ENCODE measurements at regions not wholly inside any gene's neighbourhood (a gene's known extent, or its start where the extent isn't known, plus 50 kb on each side); places are given as distances from the start of the nearest gene placed in this dataset.

- no peak overlapping the region for H3K9ac ChIP-seq (ENCODE audit: low read length in 5 of 5)
- H3K4me1 ChIP-seq (ENCODE audit: control insufficient read depth in 5 of 5, insufficient read depth in 5 of 5, low read length in 5 of 5): peaks cover 0 to 11% (median 0%) of the 10 kb centered on the region in 5 donors
- no peaks in the 10 kb centered on the region for H3K9me3 ChIP-seq (ENCODE audit: control insufficient read depth in 5 of 5, low read length in 5 of 5)
- H3K27ac ChIP-seq (ENCODE audit: low read depth, low read length): no peak overlapping the region
- no peaks in the 10 kb centered on the region for H3K27me3 ChIP-seq (ENCODE audit: control insufficient read depth in 5 of 5, insufficient read depth in 4 of 5, low read length in 5 of 5)
- no peak overlapping the region for H3K4me3 ChIP-seq (ENCODE audit: low read depth in 1 of 5, low read length in 5 of 5)
- no peaks in the 10 kb centered on the region for H3K36me3 ChIP-seq (ENCODE audit: control insufficient read depth in 5 of 5, insufficient read depth in 5 of 5, low read length in 5 of 5)
Observed at GRCh38 chr7:120033114-120033513, 239.9 kb upstream of the KCND2 start.

GRCh38 chr7:120039138-120039537 lies 233.8 kb upstream of the KCND2 start:
- Histone ChIP-seq H3K36me3 (ENCODE audit: control insufficient read depth in 5 of 5, insufficient read depth in 5 of 5, low read length in 5 of 5) (no peaks in the 10 kb centered on the region), H3K9ac (ENCODE audit: low read length in 5 of 5) (no peak overlapping the region), H3K4me3 (ENCODE audit: low read depth in 1 of 5, low read length in 5 of 5) (no peak overlapping the region), H3K27ac (ENCODE audit: low read depth, low read length) (no peak overlapping the region), H3K27me3 (ENCODE audit: control insufficient read depth in 5 of 5, insufficient read depth in 4 of 5, low read length in 5 of 5) (no peaks in the 10 kb centered on the region), H3K4me1 (ENCODE audit: control insufficient read depth in 5 of 5, insufficient read depth in 5 of 5, low read length in 5 of 5) (no peaks in the 10 kb centered on the region), H3K9me3 (ENCODE audit: control insufficient read depth in 5 of 5, low read length in 5 of 5) (peaks cover 0 to 6% (median 0%) of the 10 kb centered on the region in 5 donors)

GRCh38 chr7:120041798-120042197 lies 231.2 kb upstream of the KCND2 start:
- peaks cover 0 to 6% (median 0%) of the 10 kb centered on the region in 5 donors for H3K9me3 ChIP-seq (ENCODE audit: control insufficient read depth in 5 of 5, low read length in 5 of 5)
- no peaks in the 10 kb centered on the region for H3K27me3 ChIP-seq (ENCODE audit: control insufficient read depth in 5 of 5, insufficient read depth in 4 of 5, low read length in 5 of 5)
- no peaks in the 10 kb centered on the region for H3K36me3 ChIP-seq (ENCODE audit: control insufficient read depth in 5 of 5, insufficient read depth in 5 of 5, low read length in 5 of 5)
- H3K9ac ChIP-seq (ENCODE audit: low read length in 5 of 5): no peak overlapping the region
- no peak overlapping the region for H3K4me3 ChIP-seq (ENCODE audit: low read depth in 1 of 5, low read length in 5 of 5)
- H3K4me1 ChIP-seq (ENCODE audit: control insufficient read depth in 5 of 5, insufficient read depth in 5 of 5, low read length in 5 of 5): no peaks in the 10 kb centered on the region
- no peak overlapping the region for H3K27ac ChIP-seq (ENCODE audit: low read depth, low read length)

GRCh38 chr7:120043250-120043649 lies 229.7 kb upstream of the KCND2 start:
- Histone ChIP-seq H3K9me3 (ENCODE audit: control insufficient read depth in 5 of 5, low read length in 5 of 5) (peaks cover 0 to 6% (median 3%) of the 10 kb centered on the region in 5 donors), H3K4me3 (ENCODE audit: low read depth in 1 of 5, low read length in 5 of 5) (no peak overlapping the region), H3K27ac (ENCODE audit: low read depth, low read length) (no peak overlapping the region), H3K27me3 (ENCODE audit: control insufficient read depth in 5 of 5, insufficient read depth in 4 of 5, low read length in 5 of 5) (no peaks in the 10 kb centered on the region), H3K4me1 (ENCODE audit: control insufficient read depth in 5 of 5, insufficient read depth in 5 of 5, low read length in 5 of 5) (no peaks in the 10 kb centered on the region), H3K9ac (ENCODE audit: low read length in 5 of 5) (no peak overlapping the region), H3K36me3 (ENCODE audit: control insufficient read depth in 5 of 5, insufficient read depth in 5 of 5, low read length in 5 of 5) (no peaks in the 10 kb centered on the region)

GRCh38 chr7:120052884-120053382 lies 220.0 kb upstream of the KCND2 start:
- Histone ChIP-seq H3K36me3 (ENCODE audit: control insufficient read depth in 5 of 5, insufficient read depth in 5 of 5, low read length in 5 of 5) (no peaks in the 10 kb centered on the region), H3K27ac (ENCODE audit: low read depth, low read length) (peak overlapping the region; percentile 88), H3K9me3 (ENCODE audit: control insufficient read depth in 5 of 5, low read length in 5 of 5) (no peaks in the 10 kb centered on the region), H3K27me3 (ENCODE audit: control insufficient read depth in 5 of 5, insufficient read depth in 4 of 5, low read length in 5 of 5) (no peaks in the 10 kb centered on the region), H3K4me1 (ENCODE audit: control insufficient read depth in 5 of 5, insufficient read depth in 5 of 5, low read length in 5 of 5) (peaks cover 0 to 38% (median 15%) of the 10 kb centered on the region in 5 donors), H3K4me3 (ENCODE audit: low read depth in 1 of 5, low read length in 5 of 5) (no peak overlapping the region), H3K9ac (ENCODE audit: low read length in 5 of 5) (peak overlapping the region in 1 of 5 donors; percentile 74)

GRCh38 chr7:120053390-120053961 lies 219.5 kb upstream of the KCND2 start:
- Histone ChIP-seq H3K9ac (ENCODE audit: low read length in 5 of 5) (peak overlapping the region in 1 of 5 donors; percentile 74), H3K27ac (ENCODE audit: low read depth, low read length) (peak overlapping the region; percentile 88)

GRCh38 chr7:120054376-120055100 lies 218.4 kb upstream of the KCND2 start:
- no peaks in the 10 kb centered on the region for H3K27me3 ChIP-seq (ENCODE audit: control insufficient read depth in 5 of 5, insufficient read depth in 4 of 5, low read length in 5 of 5)
- H3K36me3 ChIP-seq (ENCODE audit: control insufficient read depth in 5 of 5, insufficient read depth in 5 of 5, low read length in 5 of 5): no peaks in the 10 kb centered on the region
- H3K4me3 ChIP-seq (ENCODE audit: low read depth in 1 of 5, low read length in 5 of 5): no peak overlapping the region
- no peaks in the 10 kb centered on the region for H3K9me3 ChIP-seq (ENCODE audit: control insufficient read depth in 5 of 5, low read length in 5 of 5)
- H3K27ac ChIP-seq (ENCODE audit: low read depth, low read length): peak overlapping the region; percentile 88
- H3K9ac ChIP-seq (ENCODE audit: low read length in 5 of 5): no peak overlapping the region
- peaks cover 0 to 38% (median 15%) of the 10 kb centered on the region in 5 donors for H3K4me1 ChIP-seq (ENCODE audit: control insufficient read depth in 5 of 5, insufficient read depth in 5 of 5, low read length in 5 of 5)

More at GRCh38 chr7:120053390-120053961, 219.5 kb upstream of the KCND2 start:
- H3K4me1 ChIP-seq (ENCODE audit: control insufficient read depth in 5 of 5, insufficient read depth in 5 of 5, low read length in 5 of 5): peaks cover 0 to 38% (median 15%) of the 10 kb centered on the region in 5 donors
- H3K9me3 ChIP-seq (ENCODE audit: control insufficient read depth in 5 of 5, low read length in 5 of 5): no peaks in the 10 kb centered on the region
- no peaks in the 10 kb centered on the region for H3K27me3 ChIP-seq (ENCODE audit: control insufficient read depth in 5 of 5, insufficient read depth in 4 of 5, low read length in 5 of 5)
- no peaks in the 10 kb centered on the region for H3K36me3 ChIP-seq (ENCODE audit: control insufficient read depth in 5 of 5, insufficient read depth in 5 of 5, low read length in 5 of 5)
- H3K4me3 ChIP-seq (ENCODE audit: low read depth in 1 of 5, low read length in 5 of 5): peak overlapping the region in 1 of 5 donors; percentile 5

GRCh38 chr7:120055300-120055699 lies 217.7 kb upstream of the KCND2 start:
- H3K9ac ChIP-seq (ENCODE audit: low read length in 5 of 5): no peak overlapping the region
- H3K9me3 ChIP-seq (ENCODE audit: control insufficient read depth in 5 of 5, low read length in 5 of 5): no peaks in the 10 kb centered on the region
- peaks cover 0 to 45% (median 20%) of the 10 kb centered on the region in 5 donors for H3K4me1 ChIP-seq (ENCODE audit: control insufficient read depth in 5 of 5, insufficient read depth in 5 of 5, low read length in 5 of 5)
- H3K36me3 ChIP-seq (ENCODE audit: control insufficient read depth in 5 of 5, insufficient read depth in 5 of 5, low read length in 5 of 5): no peaks in the 10 kb centered on the region
- H3K4me3 ChIP-seq (ENCODE audit: low read depth in 1 of 5, low read length in 5 of 5): no peak overlapping the region
- no peaks in the 10 kb centered on the region for H3K27me3 ChIP-seq (ENCODE audit: control insufficient read depth in 5 of 5, insufficient read depth in 4 of 5, low read length in 5 of 5)
- no peak overlapping the region for H3K27ac ChIP-seq (ENCODE audit: low read depth, low read length)

GRCh38 chr7:120056227-120056626 lies 216.7 kb upstream of the KCND2 start:
- H3K27ac ChIP-seq (ENCODE audit: low read depth, low read length): no peak overlapping the region
- H3K4me3 ChIP-seq (ENCODE audit: low read depth in 1 of 5, low read length in 5 of 5): no peak overlapping the region
- no peaks in the 10 kb centered on the region for H3K27me3 ChIP-seq (ENCODE audit: control insufficient read depth in 5 of 5, insufficient read depth in 4 of 5, low read length in 5 of 5)
- H3K9me3 ChIP-seq (ENCODE audit: control insufficient read depth in 5 of 5, low read length in 5 of 5): no peaks in the 10 kb centered on the region
- no peaks in the 10 kb centered on the region for H3K36me3 ChIP-seq (ENCODE audit: control insufficient read depth in 5 of 5, insufficient read depth in 5 of 5, low read length in 5 of 5)
- peaks cover 0 to 47% (median 22%) of the 10 kb centered on the region in 5 donors for H3K4me1 ChIP-seq (ENCODE audit: control insufficient read depth in 5 of 5, insufficient read depth in 5 of 5, low read length in 5 of 5)
- H3K9ac ChIP-seq (ENCODE audit: low read length in 5 of 5): no peak overlapping the region

- H3K27ac ChIP-seq (ENCODE audit: low read depth, low read length): no peak overlapping the region
- H3K9me3 ChIP-seq (ENCODE audit: control insufficient read depth in 5 of 5, low read length in 5 of 5): no peaks in the 10 kb centered on the region
- no peak overlapping the region for H3K4me3 ChIP-seq (ENCODE audit: low read depth in 1 of 5, low read length in 5 of 5)
- no peak overlapping the region for H3K9ac ChIP-seq (ENCODE audit: low read length in 5 of 5)
- no peaks in the 10 kb centered on the region for H3K27me3 ChIP-seq (ENCODE audit: control insufficient read depth in 5 of 5, insufficient read depth in 4 of 5, low read length in 5 of 5)
- H3K4me1 ChIP-seq (ENCODE audit: control insufficient read depth in 5 of 5, insufficient read depth in 5 of 5, low read length in 5 of 5): peaks cover 0 to 19% (median 8%) of the 10 kb centered on the region in 5 donors
- H3K36me3 ChIP-seq (ENCODE audit: control insufficient read depth in 5 of 5, insufficient read depth in 5 of 5, low read length in 5 of 5): no peaks in the 10 kb centered on the region
Observed at GRCh38 chr7:120059641-120060040, 213.3 kb upstream of the KCND2 start.

All from subcutaneous abdominal adipose tissue (tissue), 5 donors.